HG03558 (cell line): ENCODE measurements at regions not wholly inside any gene's neighbourhood (a gene's known extent, or its start where the extent isn't known, plus 50 kb on each side); places are given as distances from the start of the nearest gene placed in this dataset.
A peak's percentile ranks its signal among the peaks of the same experiment; 100 is the strongest.
"Not testable (repeated sequence)": the region's sequence is repeated elsewhere in the genome, so short reads cannot be mapped to it uniquely, and the experiment has no call there.

ENCODE experiments used
- ATAC-seq: cut with Tn5 transposase; IDR thresholded peaks from one replicate; pipeline ENCODE4 v1.9.1; 2021; ENCODE audit warnings: moderate number of reproducible peaks; ENCODE audit not compliant: unreplicated experiment; ENCODE audit errors: extremely low read depth

DNA sequence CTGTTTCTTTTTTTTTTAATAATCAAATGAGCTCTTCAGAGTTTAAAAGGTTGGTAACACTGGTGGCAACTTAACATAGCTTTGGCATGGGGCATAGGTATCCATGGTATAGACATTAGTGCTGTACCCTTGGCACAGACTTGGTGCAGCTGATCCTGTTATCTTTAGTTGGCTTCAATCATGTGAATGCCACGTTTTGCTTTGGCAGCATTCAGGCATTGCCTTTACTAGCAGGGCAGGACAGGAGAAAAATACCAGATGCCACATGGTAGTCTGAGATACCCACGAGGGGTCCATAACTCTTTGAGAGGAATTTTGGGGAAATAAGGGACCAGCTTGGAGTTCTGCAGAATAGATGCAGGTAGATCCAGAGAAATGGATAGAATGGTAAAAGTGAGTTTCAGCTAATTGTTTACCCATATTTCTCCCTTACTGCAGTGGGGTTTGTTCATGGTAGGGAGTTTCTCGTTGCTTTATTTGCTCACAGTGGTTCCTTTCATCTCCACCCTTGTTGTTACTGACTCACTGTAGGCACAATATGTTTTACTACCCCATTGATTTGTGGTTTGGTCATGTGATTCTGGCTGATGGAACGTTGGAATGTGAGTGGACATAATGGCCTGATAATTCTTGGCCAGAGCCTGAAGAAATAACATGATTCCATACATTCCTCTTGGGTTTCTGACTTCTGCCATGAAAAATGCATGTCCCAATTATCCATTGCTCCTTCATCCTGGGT is 342.7 kb downstream of the GLUD2 start:
- ATAC-seq = no peak

GRCh38 chrX:121405826-121406225 is 358.4 kb downstream of the GLUD2 start:
- no peak for ATAC-seq

DNA sequence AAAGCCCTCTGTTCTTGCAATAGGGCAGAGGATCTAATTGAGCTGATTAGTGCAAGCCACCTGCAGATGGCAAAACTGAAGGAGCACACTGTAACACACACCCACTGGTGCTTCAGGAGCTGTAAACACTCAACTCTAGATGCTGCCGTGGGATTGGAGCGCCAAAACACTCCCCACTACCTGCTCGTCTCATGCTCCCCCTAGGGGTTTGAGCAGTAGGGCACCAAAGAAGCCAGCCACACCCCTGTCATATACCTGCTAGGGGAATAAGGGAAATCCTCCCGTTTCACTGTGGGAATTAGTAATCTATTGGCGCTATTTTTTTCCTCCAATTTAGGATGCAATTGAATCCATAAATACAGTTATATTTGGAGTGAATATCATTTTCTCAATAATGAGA is 360.2 kb downstream of the GLUD2 start:
- ATAC-seq = no peak

- not testable (repeated sequence) for ATAC-seq
These were observed 384.1 kb downstream of the GLUD2 start for GRCh38 chrX:121431514-121431913.

GRCh38 chrX:121433289-121433688 is 385.9 kb downstream of the GLUD2 start:
- no peak for ATAC-seq

DNA sequence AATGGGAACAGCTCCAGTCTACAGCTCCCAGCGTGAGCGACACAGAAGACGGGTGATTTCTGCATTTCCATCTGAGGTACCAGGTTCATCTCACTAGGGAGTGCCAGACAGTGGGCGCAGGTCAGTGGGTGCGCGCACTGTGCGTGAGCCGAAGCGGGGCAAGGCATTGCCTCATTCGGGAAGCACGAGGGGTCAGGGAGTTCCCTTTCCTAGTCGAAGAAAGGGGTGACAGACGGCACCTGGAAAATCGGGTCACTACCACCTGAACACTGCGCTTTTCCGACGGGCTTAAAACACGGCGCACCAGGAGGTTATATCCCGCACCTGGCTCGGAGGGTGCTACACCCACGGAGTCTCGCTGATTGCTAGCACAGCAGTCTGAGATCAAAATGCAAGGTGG is 390.3 kb downstream of the GLUD2 start:
- not testable (repeated sequence) for ATAC-seq

GRCh38 chrX:121455890-121456289 is 408.5 kb downstream of the GLUD2 start:
- ATAC-seq = no peak

- ATAC-seq = peak; percentile 84
These were observed 408.9 kb downstream of the GLUD2 start for GRCh38 chrX:121456315-121456714.

DNA sequence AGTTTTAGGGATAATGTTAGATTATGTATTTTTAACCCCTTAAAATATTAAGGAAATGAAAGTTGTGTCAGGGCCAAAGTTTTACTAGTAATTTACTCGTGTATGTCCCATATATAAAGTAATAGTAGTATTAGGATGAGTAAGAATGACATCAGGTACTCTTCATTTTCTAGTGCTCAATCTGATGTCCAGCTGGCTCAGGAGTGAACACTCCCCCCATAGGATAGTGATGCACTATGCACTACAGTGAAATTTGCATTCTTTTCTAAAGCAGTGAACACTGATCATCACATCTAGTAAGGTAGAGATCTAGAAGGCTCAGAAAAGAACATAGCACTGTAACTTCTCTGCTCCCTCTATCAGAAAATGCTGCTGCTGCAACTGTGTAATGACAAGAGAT is 409.7 kb downstream of the GLUD2 start:
- no peak for ATAC-seq

DNA sequence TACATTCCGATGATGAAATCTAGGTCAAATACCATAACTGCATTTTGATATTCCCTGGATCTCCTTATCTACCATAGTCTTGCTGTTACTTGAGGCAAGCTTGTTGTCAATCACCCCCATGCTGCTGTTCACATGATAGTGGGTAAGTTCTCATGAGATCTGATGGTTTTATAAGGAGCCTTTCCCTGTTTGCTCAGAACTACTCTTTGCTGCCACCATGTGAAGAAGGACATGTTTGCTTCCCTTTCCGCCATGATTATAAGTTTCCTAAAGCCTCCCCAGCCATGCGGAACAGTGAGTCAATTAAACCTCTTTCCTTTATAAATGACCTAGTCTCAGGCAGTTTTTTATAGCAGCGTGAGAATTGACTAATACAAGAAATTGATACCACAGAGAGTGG is 432.0 kb downstream of the GLUD2 start:
- no peak for ATAC-seq

- no peak for ATAC-seq
These were observed 449.6 kb downstream of the GLUD2 start for GRCh38 chrX:121496966-121497365.

- no peak for ATAC-seq
These were observed 456.7 kb downstream of the GLUD2 start for GRCh38 chrX:121504153-121504552.

GRCh38 chrX:121546317-121546716 is 498.9 kb downstream of the GLUD2 start:
- no peak for ATAC-seq

DNA sequence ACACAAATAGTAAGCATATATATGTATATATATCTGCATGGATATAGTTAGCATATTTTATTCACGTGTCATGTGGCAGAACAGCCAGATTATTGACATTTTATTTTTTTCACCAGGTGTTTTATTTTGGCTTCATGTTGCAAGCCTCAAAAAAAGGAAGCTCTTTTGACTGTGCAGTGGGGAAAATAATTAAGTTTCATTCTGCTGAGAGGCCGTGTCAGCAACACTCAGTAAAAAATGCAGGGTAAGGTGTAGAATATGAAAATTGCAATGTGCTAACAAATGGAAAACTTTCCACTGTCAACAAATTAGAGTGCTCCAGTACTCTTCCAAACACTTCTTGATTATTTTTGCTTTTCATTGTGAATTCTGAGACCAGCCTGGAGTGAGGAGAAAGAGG is 511.5 kb downstream of the GLUD2 start:
- ATAC-seq = no peak

GRCh38 chrX:121562616-121563015 is 515.2 kb downstream of the GLUD2 start:
- no peak for ATAC-seq

GRCh38 chrX:121569609-121570008 is 522.2 kb downstream of the GLUD2 start:
- ATAC-seq = peak; percentile 53

- no peak for ATAC-seq
These were observed 522.8 kb downstream of the GLUD2 start for GRCh38 chrX:121570072-121570841.

GRCh38 chrX:121571333-121571732 is 523.9 kb downstream of the GLUD2 start:
- no peak for ATAC-seq

DNA sequence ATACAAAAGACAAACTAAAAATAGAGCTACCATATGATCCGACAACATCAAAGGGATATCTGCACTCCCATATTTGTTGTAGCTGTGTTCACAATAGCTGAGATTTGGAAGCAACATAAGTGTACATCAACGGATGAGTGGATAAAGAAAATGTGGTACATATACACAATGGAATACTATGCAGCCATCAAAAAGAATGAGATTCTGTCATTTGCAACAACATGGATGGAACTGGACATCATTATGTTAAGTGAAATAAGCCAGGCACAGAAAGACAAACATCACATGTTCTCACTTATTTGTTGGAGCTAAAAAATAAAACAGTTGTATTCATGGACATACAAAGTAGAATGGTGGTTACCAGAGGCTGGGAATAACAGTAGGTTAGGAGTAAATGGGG is 527.0 kb downstream of the GLUD2 start:
- not testable (repeated sequence) for ATAC-seq

DNA sequence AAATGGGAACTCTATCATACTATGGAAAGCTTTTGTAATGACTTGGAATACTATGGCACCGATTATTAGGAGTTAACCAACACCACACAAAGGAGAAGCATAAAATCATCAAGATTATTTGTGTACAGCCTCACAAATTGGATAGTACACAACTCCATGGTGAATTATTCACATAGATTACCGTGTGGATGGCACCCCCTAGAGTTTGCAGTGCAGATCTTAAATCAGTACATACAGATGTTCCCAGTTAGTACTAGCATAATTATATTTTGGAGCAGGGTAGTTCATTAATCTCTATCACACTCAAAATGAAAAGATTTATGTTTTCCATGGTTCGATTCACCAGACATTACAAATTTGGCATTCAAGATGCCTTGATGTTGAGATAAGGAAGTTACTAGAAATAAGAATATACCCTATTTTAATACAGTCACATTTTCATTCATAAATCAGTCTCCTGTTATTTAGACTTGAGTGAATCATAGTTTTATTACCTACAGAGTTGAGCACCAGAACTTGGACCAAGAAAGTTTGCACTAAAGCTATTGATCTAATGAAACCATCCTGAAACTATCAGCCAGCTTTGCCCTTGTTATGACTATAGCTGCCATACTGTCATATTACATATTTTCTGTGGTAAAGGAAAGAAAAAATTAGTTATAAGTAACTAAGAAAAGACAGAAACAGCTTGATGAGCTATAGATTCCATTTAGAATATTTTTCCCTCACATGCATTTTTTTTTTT is 531.8 kb downstream of the GLUD2 start:
- peak; percentile 73 for ATAC-seq

DNA sequence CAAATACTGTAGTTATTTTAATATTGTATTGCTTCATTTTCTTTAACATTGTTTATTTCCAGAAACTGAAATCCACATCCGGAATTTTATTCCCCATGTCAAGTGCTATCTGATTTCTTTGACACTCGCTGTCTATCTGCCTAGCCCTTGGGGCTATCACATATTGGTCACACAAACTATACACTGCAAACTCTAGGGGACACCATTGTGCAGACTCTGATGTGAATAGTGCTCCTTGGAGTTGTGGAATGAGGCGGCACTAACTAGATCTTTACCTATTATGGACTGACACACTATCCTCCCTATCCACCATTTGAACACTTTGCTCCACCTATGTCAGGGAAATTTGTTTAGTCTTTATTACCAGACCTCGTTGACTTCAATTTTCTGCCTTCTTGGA is 534.5 kb downstream of the GLUD2 start:
- no peak for ATAC-seq
